Tibial artery (tissue), 4 donors: ENCODE measurements at regions not wholly inside any gene's neighbourhood (a gene's known extent, or its start where the extent isn't known, plus 50 kb on each side); places are given as distances from the start of the nearest gene placed in this dataset.

Source experiments
- DNase-seq, 2 donors: peaks; one replicate each; pipeline ENCODE4 v3.0.0-alpha.2; 2019
- H3K27ac ChIP-seq, 2 donors: fragments of 200-600 bp; sonication (generic) in 1 of 2; 1 replicate in 1 of 2; 2 replicates in 1 of 2; pipeline ENCODE4 v1.5.1; 2018 to 2019; ENCODE audit warnings: mild to moderate bottlenecking in 1 of 2
- H3K27me3 ChIP-seq, 2 donors: fragments of 200-600 bp; sonication (generic) in 1 of 2; one replicate each; pipeline versions ENCODE4 v1.5.1 to v1.6.0; 2016 to 2019
- H3K36me3 ChIP-seq, 3 donors: fragments of 200-600 bp; sonication (generic) in 2 of 3; one replicate each; pipeline ENCODE4 v1.5.1; 2016 to 2019; ENCODE audit warnings: mild to moderate bottlenecking in 2 of 3
- H3K4me1 ChIP-seq, 4 donors: fragments of 200-600 bp; sonication (generic) in 2 of 4; 1 replicate in 3 of 4; 2 replicates in 1 of 4; pipeline ENCODE4 v1.5.1; 2016 to 2019
- H3K4me3 ChIP-seq, 2 donors: fragments of 200-600 bp; sonication (generic) in 1 of 2; 1 replicate in 1 of 2; 2 replicates in 1 of 2; pipeline ENCODE4 v1.5.1; 2018 to 2019; ENCODE audit warnings: mild to moderate bottlenecking in 2 of 2
- H3K9me3 ChIP-seq, 3 donors: fragments of 200-600 bp; sonication (generic) in 1 of 3; one replicate each; pipeline ENCODE4 v1.5.1; 2016 to 2019
- intact Hi-C: fragments of 100-400 bp; cut with DNase I; formaldehyde crosslinking; loops from one replicate; pipeline ENCODE4 v1.15.0; 2023; ENCODE audit warnings: low total_unique reads
- TF ChIP-seq, protein P1 (sequence below), 2 experiments: fragments of 200-600 bp in 1 of 2; fragments of 450-650 bp in 1 of 2; IDR thresholded peaks; one replicate each; pipeline ENCODE4 v1.5.1; 2017 to 2019; ENCODE audit warnings: antibody characterized with exemption in 2 of 2, mild to moderate bottlenecking in 1 of 2, moderate library complexity in 1 of 2

DNA sequence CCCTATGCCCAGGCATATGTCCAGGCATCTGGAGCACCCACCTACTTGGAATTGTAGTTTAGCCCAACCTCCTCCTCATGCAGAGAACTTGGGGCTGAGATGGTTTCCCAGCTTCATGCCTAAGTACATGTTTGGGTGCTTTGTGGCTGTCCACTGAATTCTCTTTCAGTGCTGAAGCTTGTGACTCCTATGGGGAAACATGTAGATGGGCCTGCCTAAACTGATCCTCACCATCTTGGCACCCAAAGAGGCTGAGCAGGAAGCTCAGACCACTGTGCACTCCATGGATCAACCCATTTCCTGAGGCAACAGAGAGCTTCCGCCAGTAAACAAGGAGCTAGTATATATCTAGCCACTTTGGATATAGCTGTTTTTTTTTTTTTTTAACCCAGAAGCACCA is 2733.7 kb downstream of the PCDH7 start:
- no peaks in the 10 kb centered on the region for H3K4me1 ChIP-seq
- no peaks in the 10 kb centered on the region for H3K36me3 ChIP-seq
- H3K9me3 ChIP-seq = no peaks in the 10 kb centered on the region
- no peak overlapping the region for H3K4me3 ChIP-seq
- intact Hi-C loops = no loop called here
- H3K27ac ChIP-seq = no peak overlapping the region
- DNase-seq = no peak
- TF ChIP-seq, protein P1, sequence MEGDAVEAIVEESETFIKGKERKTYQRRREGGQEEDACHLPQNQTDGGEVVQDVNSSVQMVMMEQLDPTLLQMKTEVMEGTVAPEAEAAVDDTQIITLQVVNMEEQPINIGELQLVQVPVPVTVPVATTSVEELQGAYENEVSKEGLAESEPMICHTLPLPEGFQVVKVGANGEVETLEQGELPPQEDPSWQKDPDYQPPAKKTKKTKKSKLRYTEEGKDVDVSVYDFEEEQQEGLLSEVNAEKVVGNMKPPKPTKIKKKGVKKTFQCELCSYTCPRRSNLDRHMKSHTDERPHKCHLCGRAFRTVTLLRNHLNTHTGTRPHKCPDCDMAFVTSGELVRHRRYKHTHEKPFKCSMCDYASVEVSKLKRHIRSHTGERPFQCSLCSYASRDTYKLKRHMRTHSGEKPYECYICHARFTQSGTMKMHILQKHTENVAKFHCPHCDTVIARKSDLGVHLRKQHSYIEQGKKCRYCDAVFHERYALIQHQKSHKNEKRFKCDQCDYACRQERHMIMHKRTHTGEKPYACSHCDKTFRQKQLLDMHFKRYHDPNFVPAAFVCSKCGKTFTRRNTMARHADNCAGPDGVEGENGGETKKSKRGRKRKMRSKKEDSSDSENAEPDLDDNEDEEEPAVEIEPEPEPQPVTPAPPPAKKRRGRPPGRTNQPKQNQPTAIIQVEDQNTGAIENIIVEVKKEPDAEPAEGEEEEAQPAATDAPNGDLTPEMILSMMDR (IDR thresholded peaks at IDR 0.05) = no peak
- H3K27me3 ChIP-seq = no peaks in the 10 kb centered on the region

DNA sequence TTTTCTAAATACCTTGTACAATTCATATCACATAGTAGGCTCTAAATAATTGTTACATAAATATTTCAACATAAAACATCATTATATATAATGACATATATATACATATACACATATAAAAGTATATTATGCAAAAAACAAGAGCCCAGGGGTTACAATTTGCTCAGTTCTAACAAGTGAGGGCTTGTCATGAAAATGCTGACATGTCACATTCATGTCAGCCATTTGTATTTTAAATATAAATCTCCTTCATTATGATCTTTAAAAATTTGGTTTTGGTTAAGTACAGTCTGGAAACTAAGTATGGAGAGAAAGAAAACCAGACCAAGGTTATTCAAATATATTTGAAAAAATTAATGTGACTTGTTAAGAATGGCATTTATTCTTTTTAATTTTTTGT is 2745.4 kb downstream of the PCDH7 start:
- Histone ChIP-seq H3K4me1 (no peaks in the 10 kb centered on the region), H3K4me3 (no peak overlapping the region), H3K9me3 (no peaks in the 10 kb centered on the region), H3K27me3 (no peaks in the 10 kb centered on the region), H3K36me3 (no peaks in the 10 kb centered on the region), H3K27ac (no peak overlapping the region)
- DNase-seq = no peak
- intact Hi-C loops = no loop called here
- TF ChIP-seq, protein P1 (IDR thresholded peaks at IDR 0.05) = no peak

DNA sequence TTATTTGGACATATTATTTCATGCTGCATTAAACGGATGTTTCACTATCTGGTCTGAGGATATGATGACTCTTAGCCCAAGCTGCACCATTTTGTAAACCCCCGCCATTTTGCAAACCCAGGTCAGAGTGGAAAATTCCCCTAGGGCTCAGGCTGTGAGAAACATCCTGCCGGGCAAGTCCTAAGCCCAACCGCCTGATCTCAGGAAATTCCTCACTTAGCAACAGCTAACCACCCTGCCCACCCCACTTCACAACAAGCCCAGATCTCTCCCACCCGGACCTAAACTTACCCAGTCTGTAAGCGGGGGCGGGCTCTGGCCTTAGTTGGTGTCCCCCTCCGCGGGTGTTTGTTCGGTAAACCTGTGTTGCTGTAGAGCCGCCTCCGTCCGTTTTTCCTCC is 2747.1 kb downstream of the PCDH7 start:
- H3K36me3 ChIP-seq = no peaks in the 10 kb centered on the region
- no peak for DNase-seq
- TF ChIP-seq, protein P1 (IDR thresholded peaks at IDR 0.05) = no peak
- H3K27ac ChIP-seq = no peak overlapping the region
- H3K9me3 ChIP-seq = no peaks in the 10 kb centered on the region
- H3K4me3 ChIP-seq = no peak overlapping the region
- no peaks in the 10 kb centered on the region for H3K27me3 ChIP-seq
- intact Hi-C loops = no loop called here
- H3K4me1 ChIP-seq = no peaks in the 10 kb centered on the region

DNA sequence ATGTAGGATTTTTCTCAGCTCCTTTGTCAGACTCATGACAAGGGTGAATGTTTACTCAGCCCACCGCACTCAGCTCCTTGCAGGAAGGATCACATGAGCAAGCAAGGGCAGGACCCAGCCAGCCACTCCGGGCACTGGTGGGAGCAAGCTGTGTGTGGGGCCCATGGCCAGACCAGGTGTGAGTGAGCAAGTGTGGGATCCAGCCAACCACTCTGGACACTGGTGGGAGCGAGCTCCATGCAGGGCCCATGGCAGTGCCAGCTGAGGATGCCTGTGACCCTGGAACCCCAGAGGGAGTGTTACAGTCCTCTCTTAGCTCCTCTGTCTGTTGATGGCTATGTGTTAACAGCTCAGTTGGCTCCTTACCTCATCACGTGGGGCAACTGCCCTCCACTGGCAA is 2750.6 kb downstream of the PCDH7 start:
- no peak for DNase-seq
- H3K36me3 ChIP-seq = no peaks in the 10 kb centered on the region
- intact Hi-C loops = no loop called here
- no peaks in the 10 kb centered on the region for H3K27me3 ChIP-seq
- H3K27ac ChIP-seq = no peak overlapping the region
- TF ChIP-seq, protein P1 (IDR thresholded peaks at IDR 0.05) = no peak
- no peaks in the 10 kb centered on the region for H3K4me1 ChIP-seq
- H3K4me3 ChIP-seq = no peak overlapping the region
- no peaks in the 10 kb centered on the region for H3K9me3 ChIP-seq

DNA sequence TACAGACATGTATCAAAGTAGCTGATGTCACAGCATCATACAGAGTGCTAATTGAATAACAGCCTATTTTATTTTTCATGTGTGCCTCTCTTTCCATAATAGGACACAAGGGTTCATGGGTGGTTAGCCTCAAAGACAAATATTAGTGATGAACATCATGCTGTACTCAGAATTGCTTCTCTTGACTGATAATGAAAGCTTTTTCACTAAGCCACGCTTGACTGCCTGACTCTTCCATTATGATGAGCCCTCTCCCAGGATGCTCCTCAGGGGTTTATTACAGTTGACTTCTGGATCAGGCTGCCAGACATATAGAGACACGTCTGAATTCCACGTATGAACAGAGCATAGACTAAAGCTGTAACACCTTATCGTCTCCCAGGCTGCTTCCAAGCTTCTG is 2757.5 kb downstream of the PCDH7 start:
- H3K9me3 ChIP-seq = no peaks in the 10 kb centered on the region
- DNase-seq = no peak
- no peaks in the 10 kb centered on the region for H3K4me1 ChIP-seq
- H3K4me3 ChIP-seq = no peak overlapping the region
- intact Hi-C loops = no loop called here
- no peaks in the 10 kb centered on the region for H3K36me3 ChIP-seq
- TF ChIP-seq, protein P1 (IDR thresholded peaks at IDR 0.05) = no peak
- no peaks in the 10 kb centered on the region for H3K27me3 ChIP-seq
- H3K27ac ChIP-seq = no peak overlapping the region

DNA sequence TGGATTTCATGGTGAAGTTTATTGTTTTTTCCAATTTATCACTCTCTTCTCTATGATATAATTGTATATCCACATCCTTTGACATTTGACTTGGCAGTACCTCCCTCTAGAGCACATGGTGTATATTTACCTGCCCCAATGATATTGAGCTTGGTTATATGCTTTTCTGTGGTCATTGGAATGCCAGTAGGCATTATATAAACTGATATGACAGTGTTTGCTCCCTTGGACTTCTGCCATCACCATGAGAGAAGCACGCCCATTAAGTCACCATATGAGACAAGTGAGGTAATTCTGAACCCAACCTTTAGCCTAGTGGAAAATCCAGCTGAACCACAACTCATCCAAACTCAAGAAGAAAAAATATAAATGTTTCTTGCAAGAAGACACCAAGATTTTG is 2761.5 kb downstream of the ARAP2 start:
- Histone ChIP-seq H3K27ac (no peak overlapping the region), H3K4me1 (no peaks in the 10 kb centered on the region), H3K9me3 (no peaks in the 10 kb centered on the region), H3K4me3 (no peak overlapping the region), H3K36me3 (no peaks in the 10 kb centered on the region), H3K27me3 (no peaks in the 10 kb centered on the region)
- no peak for DNase-seq
- intact Hi-C loops = no loop called here
- TF ChIP-seq, protein P1 (IDR thresholded peaks at IDR 0.05) = no peak
